Endodermal cell (in vitro differentiated cells): ENCODE measurements at regions not wholly inside any gene's neighbourhood (a gene's known extent, or its start where the extent isn't known, plus 50 kb on each side); places are given as distances from the start of the nearest gene placed in this dataset.
A peak's percentile ranks its signal among the peaks of the same experiment; 100 is the strongest.

Source experiments
- DNase-seq: peaks from one replicate; pipeline ENCODE4 v3.0.0-alpha.2; 2017
- H3K27ac ChIP-seq: 2 replicates; pipeline ENCODE4 v1.5.1; 2013; ENCODE audit warnings: mild to moderate bottlenecking, low read depth, low read length, moderate library complexity
- H3K27me3 ChIP-seq: 2 replicates; pipeline ENCODE4 v1.6.1; 2013; ENCODE audit warnings: mild to moderate bottlenecking, low read length, moderate library complexity; ENCODE audit not compliant: insufficient read depth, control insufficient read depth, poor library complexity, severe bottlenecking
- H3K36me3 ChIP-seq: 2 replicates; pipeline ENCODE4 v1.7.0; 2013; ENCODE audit warnings: mild to moderate bottlenecking, low read length, moderate library complexity; ENCODE audit not compliant: control insufficient read depth, insufficient read depth
- H3K4me1 ChIP-seq: one replicate; pipeline ENCODE4 v1.7.0; 2013; ENCODE audit warnings: low read length; ENCODE audit not compliant: control insufficient read depth, insufficient read depth
- H3K4me3 ChIP-seq: 2 replicates; pipeline ENCODE4 v1.5.1; 2013; ENCODE audit warnings: mild to moderate bottlenecking, low read length, moderate library complexity
- H3K9ac ChIP-seq: 2 replicates; pipeline ENCODE4 v1.6.1; 2013; ENCODE audit warnings: mild to moderate bottlenecking, low read length, moderate library complexity; ENCODE audit not compliant: poor library complexity, severe bottlenecking; ENCODE audit errors: extremely low read depth
- H3K9me3 ChIP-seq: 2 replicates; pipeline ENCODE4 v1.6.1; 2013; ENCODE audit warnings: mild to moderate bottlenecking, low read length, moderate library complexity; ENCODE audit not compliant: control insufficient read depth
- H3K27ac Mint-ChIP-seq: 2 replicates; pipeline ENCODE4 v1.8.0; 2020; ENCODE audit warnings: mixed read lengths
- H3K27me3 Mint-ChIP-seq: 2 replicates; pipeline ENCODE4 v1.8.0; 2021; ENCODE audit warnings: mild to moderate bottlenecking, mixed read lengths; ENCODE audit not compliant: insufficient read depth
- H3K36me3 Mint-ChIP-seq: 2 replicates; pipeline ENCODE4 v1.8.0; 2020; ENCODE audit warnings: low read depth, mixed read lengths
- H3K4me1 Mint-ChIP-seq: 2 replicates; pipeline ENCODE4 v1.8.0; 2020; ENCODE audit warnings: mixed read lengths
- H3K4me3 Mint-ChIP-seq: 2 replicates; pipeline ENCODE4 v1.8.0; 2020; ENCODE audit warnings: mild to moderate bottlenecking, moderate library complexity, mixed read lengths
- H3K9me3 Mint-ChIP-seq: 2 replicates; pipeline ENCODE4 v1.8.0; 2020; ENCODE audit warnings: mild to moderate bottlenecking, mixed read lengths
- CTCF ChIP-seq: fragments of 200-600 bp; sonication (generic); conservative IDR thresholded peaks from 2 replicates; pipeline ENCODE4 v1.5.0; 2021; ENCODE audit warnings: antibody characterized with exemption, mild to moderate bottlenecking
- WGBS, 2 experiments: methylation state at CpG; one replicate each; pipeline versions ENCODE4 v1.1.5 to v1.1.7; 2013; ENCODE audit warnings: missing lambda C conversion rate in 2 of 2, mixed read lengths in 1 of 2; ENCODE audit not compliant: insufficient coverage in 1 of 2, insufficient read length in 1 of 2; 5-methylcytosine and 5-hydroxymethylcytosine counted together

DNA sequence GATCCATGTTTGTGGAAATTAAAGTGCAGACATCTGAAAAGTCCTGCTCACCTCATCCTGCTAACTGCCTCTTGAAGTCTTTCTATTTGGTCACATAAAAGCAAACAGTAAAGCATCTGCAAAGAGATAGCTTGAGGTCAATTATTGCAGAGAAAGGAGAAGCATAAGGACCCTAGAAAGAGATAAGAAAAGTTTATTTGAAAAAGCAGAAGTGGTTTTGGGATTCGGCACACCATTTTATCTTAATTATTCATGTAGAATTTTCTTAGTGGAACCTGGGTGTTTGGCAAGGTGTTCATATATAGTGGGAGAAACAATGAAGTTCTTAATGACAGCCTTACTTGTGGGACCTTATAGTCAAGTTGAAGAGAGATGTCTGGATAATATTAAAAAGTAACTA, 280.8 kb downstream of the CENPW start:
- H3K27me3 ChIP-seq, result no peaks in the 10 kb centered on the region
- H3K36me3 ChIP-seq, result no peaks in the 10 kb centered on the region
- Mint-ChIP-seq H3K27me3 (no peaks in the 10 kb centered on the region), H3K9me3 (no peaks in the 10 kb centered on the region), H3K4me3 (no peak overlapping the region), H3K4me1 (no peaks in the 10 kb centered on the region), H3K36me3 (no peaks in the 10 kb centered on the region), H3K27ac (no peak overlapping the region)
- no peaks in the 10 kb centered on the region for H3K4me1 ChIP-seq
- H3K27ac ChIP-seq, result no peak overlapping the region
- DNase-seq, result no peak
- WGBS, 2 experiments, result 92% methylated on average over 1 of the region's 1 CpG; no CpG with 5 or more reads in 1 of the 2 experiments
- no peaks in the 10 kb centered on the region for H3K9me3 ChIP-seq
- TF ChIP-seq CTCF, result no peak
- no peak overlapping the region for H3K9ac ChIP-seq
- no peak overlapping the region for H3K4me3 ChIP-seq

DNA sequence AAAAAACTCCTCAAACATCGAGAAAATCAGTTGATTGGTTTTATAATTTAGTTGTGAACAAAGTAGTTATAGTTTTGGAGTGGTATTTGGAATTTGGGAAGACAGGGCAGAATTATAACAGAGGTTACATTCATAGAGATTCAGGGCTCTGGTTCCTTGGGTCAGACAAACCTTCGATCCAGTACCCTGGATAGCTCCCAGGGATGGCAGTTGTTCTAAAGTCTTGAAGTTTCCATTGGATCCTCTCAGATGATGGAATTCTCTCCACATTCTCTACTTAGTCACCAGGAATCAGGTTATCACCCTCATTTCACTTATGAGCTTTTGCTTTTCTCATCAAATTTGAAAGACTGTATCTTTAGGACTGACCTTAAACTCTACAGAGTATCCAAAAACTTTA, 285.1 kb downstream of the CENPW start:
- Histone ChIP-seq H3K9ac (no peak overlapping the region), H3K4me1 (peaks cover 14% of the 10 kb centered on the region), H3K4me3 (no peak overlapping the region), H3K27me3 (no peaks in the 10 kb centered on the region), H3K27ac (no peak overlapping the region), H3K36me3 (no peaks in the 10 kb centered on the region), H3K9me3 (peaks cover 5% of the 10 kb centered on the region)
- TF ChIP-seq CTCF, result no peak
- no peaks in the 10 kb centered on the region for H3K9me3 Mint-ChIP-seq
- H3K27ac Mint-ChIP-seq, result no peak overlapping the region
- DNase-seq, result peak; percentile 81
- H3K36me3 Mint-ChIP-seq, result no peaks in the 10 kb centered on the region
- 84 to 89% methylated on average over 2 of the region's 2 CpGs for WGBS, 2 experiments
- no peak overlapping the region for H3K4me3 Mint-ChIP-seq
- H3K27me3 Mint-ChIP-seq, result no peaks in the 10 kb centered on the region
- H3K4me1 Mint-ChIP-seq, result peaks cover 19% of the 10 kb centered on the region

GRCh38 chr6:126628125-126628524, 288.2 kb downstream of the CENPW start:
- Mint-ChIP-seq H3K9me3 (no peaks in the 10 kb centered on the region), H3K36me3 (no peaks in the 10 kb centered on the region), H3K27ac (no peak overlapping the region), H3K4me3 (no peak overlapping the region), H3K4me1 (peaks cover 19% of the 10 kb centered on the region), H3K27me3 (no peaks in the 10 kb centered on the region)
- Histone ChIP-seq H3K27me3 (no peaks in the 10 kb centered on the region), H3K27ac (no peak overlapping the region), H3K4me1 (peaks cover 14% of the 10 kb centered on the region), H3K9ac (no peak overlapping the region), H3K36me3 (no peaks in the 10 kb centered on the region), H3K4me3 (no peak overlapping the region), H3K9me3 (peaks cover 5% of the 10 kb centered on the region)
- 72 to 77% methylated on average over 3 of the region's 3 CpGs for WGBS, 2 experiments
- DNase-seq, result peak; percentile 66
- TF ChIP-seq CTCF, result peak; percentile 66
